Midbrain (tissue), 1 donor: ENCODE measurements at regions not wholly inside any gene's neighbourhood (a gene's known extent, or its start where the extent isn't known, plus 50 kb on each side); places are given as distances from the start of the nearest gene placed in this dataset.
"Not testable (repeated sequence)": the region's sequence is repeated elsewhere in the genome, so short reads cannot be mapped to it uniquely, and the experiment has no call there.

Experiments used
- DNase-seq: peaks from one replicate; lab custom pipeline; 2025; lab: John Stamatoyannopoulos, UW

DNA sequence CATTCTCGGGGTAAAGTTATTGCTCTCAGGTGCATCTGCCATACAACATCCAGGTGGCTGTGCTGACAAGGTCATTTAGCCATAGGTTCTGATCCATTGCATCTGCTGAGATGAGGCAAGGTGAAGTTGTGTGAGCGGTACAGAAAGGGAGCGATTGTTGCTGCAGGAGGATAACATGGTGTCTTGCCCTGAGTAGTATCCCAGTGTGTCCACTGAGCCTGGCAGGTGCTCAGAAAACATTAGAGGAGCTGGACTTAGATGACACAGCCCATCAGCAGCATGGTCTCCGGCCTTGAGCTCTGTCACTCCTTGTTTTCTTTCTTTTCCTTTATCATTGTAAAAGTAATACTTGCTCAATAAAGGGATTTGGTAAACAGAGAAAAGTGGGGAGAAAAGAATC is 161.1 kb upstream of the ATP10A start:
- DNase-seq: no peak

DNA sequence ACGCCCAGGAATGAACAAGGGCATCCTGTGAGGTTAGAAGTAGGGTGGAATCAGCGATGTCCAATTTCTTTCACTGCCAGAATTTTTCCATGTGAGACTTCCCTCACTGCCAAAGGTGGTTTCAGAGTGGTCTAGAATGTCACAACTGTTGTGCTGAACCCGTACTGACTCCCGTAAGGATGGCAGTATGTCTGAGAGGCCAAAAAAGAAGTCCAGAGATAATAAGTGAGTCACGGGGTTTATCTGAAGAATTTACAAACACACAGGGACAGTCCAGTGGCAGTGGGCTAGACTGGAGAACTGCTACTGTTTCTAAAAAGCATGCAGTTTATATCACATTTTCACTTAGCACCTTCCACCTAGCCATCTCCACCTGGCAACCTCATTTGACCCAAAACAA is 160.6 kb upstream of the ATP10A start:
- no peak for DNase-seq

DNA sequence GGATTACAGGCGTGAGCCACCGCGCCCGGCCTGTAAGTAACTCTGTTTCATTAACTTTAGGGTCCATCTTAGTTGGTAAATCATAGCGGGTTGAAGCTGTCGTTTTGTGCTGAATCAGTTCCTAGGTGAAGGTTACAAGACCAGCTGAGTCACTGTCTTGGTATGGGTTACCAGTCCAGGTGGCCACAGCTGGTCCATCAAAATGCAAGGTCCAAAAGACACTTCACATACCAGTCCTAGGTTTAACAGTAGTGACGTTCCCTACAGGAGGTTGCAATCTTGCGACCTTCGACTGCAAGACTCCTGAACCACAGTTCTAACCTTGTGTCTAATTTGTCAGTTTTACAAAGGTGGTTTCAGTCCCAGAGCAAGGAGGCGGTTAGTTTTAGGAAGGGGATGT is 160.1 kb upstream of the ATP10A start:
- no peak for DNase-seq

DNA sequence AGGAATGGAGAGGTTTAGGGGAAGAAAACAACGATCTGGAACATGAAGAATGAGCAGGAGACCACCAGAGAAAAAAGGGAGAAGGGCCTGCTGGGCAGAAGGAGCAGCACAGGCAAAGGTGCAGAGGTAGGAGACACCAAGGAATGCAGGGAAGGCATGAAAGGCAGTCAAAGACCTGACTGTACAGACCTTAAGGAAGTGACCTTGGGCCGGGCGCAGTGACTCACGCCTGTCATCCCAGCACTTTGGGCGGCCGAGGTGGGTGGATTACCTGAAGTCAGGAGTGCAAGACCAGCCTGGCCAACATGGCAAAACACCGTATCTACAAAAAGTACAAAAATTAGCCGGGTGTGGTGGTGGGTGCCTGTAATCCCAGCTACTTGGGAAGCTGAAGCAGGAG is 157.7 kb upstream of the ATP10A start:
- no peak for DNase-seq

DNA sequence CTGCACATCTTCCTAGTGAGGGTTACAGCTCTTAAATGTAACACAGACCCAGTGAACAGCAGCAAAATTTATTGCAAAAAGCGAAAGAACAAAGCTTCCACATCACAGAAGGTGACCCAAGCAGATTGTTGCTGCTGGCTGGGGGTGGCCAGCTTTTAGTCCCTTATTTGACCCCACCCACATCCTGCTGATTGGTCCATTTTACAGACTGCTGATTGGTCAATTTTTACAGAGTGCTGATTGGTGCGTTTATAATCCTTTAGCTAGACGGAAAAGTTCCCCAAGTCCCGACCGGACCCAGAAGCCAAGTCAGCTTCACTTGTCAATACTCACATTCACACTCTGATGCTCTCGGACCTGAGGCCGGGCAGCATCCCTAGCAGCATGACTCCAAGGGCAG is 154.5 kb upstream of the ATP10A start:
- DNase-seq: no peak

DNA sequence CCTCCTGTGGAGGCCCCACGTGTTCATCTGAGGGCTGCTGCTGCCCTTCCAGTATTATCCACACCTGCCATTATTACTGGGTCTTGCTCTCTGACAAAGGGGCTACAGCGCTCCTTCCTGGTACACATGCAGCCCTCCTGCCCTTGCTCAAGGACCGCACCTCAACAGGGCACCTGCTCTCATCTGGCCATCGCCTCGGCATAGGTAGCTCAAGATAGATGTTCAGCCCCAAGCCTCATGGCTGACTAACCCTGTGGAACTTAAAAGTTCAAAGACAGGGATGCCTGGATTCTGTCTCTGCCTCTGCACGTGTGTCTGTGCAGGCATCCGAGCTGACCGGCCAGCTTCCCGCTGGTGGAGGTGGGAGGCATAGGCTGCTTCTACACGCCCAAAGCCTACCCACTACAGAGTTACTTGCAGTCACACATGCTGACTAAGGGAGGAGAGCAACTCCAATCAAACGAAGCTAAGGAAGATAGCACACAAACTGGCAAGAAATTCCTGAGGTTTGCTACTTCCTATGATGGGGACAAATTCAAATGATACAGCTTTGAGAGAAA is 152.5 kb upstream of the ATP10A start:
- no peak for DNase-seq

DNA sequence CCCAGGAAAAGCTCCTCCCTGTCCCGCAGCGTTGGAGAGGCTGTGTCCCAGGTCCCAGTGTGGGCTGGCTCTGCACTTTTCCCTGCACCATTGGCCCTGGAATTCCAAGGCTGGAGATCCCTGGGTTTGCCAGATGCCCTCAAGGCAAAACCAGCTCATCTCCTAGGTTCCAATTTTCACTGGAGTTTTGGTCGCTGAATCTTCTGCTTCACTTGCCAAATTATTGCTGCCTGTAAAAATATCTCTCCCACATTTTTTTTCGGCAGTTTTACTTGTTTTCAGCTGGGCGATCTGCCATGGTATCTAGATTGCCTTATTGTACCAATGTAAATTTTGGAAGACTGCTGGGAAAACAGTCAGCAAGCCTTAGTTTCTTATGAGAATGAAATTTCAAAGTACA is 150.9 kb upstream of the ATP10A start:
- no peak for DNase-seq

DNA sequence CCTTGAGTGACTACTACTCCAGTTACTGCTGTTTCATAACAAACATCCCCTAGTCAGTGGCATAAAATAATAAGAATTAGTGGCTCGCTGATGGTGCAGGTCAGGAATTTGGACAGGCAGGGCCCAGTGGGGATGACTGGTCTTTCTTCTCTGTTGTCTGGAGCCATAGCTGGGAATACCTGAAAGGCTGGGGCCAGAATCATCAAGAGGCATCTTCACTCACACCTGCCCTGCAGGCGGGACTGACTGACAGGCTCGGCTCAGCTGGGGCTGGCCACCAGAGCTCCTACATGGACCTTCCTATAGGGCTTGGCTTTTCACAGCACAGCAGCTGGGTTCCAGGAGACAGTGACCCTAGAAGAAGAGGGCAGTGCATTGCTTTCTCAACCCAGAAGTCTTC is 148.8 kb upstream of the ATP10A start:
- no peak for DNase-seq

DNA sequence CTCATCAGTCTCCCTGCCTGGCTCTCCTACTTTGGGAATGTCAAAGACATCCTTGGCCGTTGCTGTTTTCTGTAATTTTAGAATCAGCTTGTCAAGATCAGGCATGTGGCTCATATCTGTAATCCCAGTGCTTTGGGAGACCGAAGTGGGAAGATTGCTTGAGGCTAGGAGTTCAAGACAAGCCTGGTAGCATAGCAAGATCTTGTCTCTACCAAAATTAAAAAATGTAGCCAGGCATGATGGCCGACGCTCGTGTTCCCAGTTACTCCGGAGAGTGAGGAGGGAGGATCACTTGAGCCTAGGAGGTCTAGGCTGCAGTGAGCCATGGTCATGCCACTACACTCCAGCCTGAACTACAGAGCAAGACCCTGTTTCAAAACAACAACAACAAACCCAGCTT is 144.0 kb upstream of the ATP10A start:
- DNase-seq: no peak

DNA sequence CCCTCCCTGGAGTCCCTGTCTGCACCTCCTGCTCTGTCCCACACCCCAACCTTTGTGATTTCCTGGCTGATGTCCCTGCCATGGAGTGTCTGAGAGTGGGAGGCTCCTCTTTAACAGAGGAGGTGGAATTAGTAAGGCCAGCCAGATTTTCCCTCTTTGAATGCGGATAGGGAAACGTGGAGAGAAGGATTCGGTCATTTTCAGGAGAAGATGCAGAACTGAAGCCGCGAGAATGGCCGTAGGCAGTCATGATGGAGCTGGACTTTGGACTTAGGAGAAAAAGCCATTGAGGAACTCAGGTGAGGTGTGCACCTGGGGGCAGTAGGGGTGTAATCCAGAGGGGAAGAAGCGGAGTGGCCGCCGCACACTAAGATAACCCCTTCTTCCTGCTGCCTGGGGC is 138.1 kb upstream of the ATP10A start:
- DNase-seq: no peak

DNA sequence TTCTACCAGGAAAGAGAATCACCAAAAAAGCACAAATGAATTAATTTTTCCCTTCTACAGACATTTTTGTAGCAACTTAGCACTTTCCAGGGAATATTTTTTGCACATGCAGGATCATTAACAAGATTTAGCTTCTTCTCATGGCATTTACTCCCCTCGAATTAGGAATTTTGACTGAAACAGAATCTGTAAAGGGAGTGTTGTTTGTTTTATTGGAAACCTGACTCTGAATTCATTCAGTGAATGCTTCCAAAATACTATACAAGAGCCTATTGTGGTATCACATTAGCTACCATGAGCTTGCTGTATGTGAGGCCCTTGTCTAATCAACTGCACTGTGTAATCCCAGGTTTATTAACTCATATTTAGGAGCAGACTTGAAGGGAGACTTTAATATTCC is 130.4 kb upstream of the ATP10A start:
- no peak for DNase-seq

DNA sequence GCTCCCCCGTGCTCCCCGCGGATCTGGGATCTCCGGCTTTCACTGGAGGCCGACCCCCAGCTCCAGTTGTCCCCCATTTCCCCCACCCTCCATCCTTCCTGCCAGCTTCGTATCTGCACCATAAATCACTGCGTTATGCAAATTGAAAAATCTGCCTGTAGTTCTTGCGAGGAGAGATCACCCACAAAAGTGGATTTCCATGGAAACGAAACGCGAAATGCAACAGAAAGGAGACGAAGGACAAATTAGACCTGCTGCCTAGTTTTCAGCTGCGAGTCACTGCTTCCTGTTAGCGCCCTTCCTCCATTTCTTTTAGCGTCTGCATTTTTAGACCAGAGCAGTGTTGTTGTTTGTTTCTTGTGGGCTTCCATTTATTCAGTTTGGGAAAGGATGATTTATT is 127.1 kb upstream of the ATP10A start:
- no peak for DNase-seq

DNA sequence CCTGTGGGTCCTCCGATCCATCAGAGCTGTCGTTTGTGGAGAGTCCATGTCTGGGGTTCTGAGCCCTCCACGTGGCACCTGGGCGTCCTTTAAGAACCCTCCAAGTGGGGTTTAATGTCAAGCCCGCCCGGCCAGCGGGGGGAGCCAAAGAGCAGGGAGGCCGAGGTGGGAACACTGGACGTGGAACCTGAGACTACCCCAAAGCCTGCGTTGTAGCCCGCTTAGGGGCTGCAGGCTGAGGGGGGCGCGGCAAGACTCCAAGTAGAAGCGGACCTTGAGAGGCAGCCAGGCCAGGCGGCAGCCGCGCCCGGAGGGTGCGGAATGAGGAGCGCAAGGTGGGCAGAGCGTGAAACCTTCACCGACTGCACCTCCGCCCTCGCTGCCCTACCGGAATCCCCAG is 126.2 kb upstream of the ATP10A start:
- DNase-seq: no peak

DNA sequence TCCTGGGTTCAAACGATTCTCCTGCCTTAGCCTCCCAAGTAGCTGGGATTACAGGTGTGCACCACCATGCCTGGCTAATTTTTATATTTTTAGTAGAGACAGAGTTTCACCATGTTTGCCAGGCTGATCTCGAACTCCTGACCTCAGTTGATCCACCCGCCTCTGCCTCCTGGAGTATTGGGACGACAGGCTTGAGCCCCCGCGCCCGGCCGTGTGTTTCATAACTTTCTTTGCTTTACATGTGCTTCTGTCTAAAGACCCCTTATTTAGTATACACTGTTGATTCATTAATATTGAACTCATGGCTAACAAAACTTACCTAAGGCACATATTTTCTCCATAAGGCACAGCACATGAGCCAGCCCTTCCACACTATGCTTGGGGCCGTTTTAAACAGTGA is 125.6 kb upstream of the ATP10A start:
- DNase-seq: not testable (repeated sequence)

DNA sequence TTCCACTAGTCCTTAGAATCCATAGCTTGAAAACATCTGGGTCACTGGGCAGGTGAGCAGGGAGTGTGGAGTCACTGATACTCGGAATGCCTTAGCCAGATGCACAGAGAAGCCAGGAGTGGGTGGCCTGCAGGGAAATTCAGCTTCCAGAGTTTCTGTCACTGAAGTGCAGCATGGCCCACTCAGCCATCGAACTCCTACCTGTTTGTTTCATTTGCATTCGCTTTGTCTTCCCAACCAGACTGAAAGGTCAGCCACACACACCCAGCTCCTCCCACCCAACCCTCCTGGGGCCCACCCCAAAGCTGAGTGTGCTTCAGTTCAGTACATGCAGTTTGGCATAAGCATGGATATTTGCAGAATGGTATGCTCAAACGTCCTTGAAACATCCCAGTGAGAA is 124.5 kb upstream of the ATP10A start:
- DNase-seq: no peak

DNA sequence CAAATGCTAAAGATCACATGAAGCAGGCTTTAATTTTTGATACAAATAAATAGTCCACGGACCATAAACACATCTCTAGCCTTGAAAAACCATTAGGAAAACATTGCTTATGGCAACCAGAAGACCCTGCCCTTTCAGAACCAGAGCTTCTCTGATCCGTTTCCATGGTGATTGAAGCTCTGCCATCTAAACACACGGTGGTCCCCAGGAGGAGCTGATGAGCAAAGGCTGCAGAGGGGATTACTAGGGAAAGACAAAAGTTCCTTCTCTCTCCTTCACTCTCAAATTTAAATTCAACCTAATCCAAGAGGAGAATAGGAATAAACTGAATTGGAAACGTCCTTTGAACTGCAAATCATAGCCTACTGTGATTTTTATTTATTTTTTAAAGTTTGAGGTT is 122.0 kb upstream of the ATP10A start:
- DNase-seq: no peak

DNA sequence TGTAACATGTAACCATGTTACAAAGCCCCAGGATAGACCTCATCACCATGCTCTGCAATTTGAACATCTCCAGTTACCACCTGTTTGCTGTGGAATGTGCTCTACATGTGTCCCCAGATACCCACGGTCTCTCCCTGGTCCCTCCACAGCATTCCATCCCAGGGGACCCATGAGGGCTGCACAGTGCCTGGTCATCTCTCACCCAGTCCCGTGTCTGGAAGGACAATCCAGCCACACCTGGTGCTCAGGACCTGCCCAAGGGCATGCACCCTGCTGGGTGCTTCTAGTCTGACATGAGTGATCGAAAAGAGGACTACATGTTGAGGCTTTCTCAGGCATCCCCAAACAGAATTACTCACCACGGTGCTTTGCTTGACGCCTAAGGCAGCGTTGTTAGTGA is 119.6 kb upstream of the ATP10A start:
- no peak for DNase-seq

DNA sequence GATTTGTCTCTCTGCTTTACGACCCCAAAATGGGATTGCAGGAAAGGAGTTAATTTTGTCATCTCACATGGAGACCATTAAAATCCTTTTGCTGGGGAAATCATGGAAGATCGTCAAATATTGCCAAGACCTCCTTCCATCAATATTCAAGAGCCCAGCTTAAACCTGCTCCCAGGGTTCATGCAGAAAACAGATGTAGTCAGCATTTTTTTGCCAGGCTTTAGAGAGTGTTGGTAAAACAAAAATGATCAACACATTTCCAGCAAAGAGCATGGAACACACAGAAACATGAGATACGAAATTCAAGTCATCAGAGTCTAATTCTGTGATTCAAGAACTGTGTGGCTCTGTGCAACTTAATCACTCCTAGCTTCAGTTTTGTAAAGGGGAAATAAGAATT is 118.0 kb upstream of the ATP10A start:
- no peak for DNase-seq

DNA sequence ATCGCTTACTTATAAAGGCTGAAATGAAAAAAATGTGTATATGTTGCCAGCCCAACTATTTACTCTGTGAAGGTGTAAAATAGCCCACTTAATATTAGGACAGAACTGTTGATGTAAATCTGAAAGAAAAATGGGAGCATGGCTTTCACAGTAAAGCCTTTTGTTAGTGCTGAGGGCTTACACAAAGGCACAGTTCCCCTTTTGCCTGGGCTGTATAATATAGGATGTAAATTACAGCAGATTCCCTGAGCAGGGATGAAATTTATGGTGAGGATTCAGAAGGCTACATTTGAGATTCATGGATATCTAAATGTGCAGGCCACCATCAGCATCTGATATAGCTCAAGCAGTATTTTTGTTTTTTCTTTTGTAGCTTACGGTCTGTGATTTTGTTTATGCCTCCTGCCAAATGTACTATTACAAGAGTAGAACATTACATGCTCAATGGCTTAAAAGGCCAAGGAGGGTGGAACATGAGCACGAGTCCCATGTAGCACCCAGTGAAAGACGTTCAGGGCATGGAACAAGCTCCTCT is 109.1 kb upstream of the ATP10A start:
- no peak for DNase-seq

DNA sequence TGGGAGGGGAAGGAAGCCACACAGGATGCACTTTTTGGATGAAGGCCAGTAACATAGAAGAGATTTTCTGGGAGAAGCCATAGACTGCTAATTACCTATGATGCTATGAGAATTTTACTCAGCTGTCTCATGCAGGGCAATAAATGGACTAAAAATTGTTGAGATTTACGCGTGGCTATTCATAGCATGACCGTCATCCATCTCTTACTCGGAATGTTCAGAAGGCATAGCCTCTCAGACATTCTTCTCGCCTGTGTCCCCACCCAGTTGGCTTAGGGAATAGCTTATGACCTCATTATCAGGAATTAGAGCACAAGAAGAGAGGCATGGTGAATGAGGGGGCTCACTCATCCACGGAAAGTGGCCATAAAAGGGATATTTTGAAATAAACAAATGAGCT is 107.9 kb upstream of the ATP10A start:
- DNase-seq: no peak

DNA sequence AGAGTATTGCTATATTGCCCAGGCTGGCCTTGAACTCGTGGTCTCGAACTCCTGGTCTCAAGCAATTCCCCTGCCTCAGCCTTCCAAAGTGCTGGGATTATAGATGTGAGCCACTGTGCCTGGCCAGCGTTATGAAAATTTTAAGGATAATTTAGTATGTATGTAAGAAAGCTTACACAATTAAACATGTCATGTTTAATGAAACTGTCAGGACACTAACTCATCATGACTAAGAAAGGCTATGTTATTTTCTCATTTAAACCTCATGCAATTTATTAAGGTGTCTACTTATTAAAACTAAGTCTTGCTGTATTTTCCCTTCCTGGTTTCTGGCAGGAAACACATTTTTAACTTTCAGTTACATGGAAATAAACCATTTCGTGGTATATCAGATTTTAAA is 106.8 kb upstream of the ATP10A start:
- no peak for DNase-seq

DNA sequence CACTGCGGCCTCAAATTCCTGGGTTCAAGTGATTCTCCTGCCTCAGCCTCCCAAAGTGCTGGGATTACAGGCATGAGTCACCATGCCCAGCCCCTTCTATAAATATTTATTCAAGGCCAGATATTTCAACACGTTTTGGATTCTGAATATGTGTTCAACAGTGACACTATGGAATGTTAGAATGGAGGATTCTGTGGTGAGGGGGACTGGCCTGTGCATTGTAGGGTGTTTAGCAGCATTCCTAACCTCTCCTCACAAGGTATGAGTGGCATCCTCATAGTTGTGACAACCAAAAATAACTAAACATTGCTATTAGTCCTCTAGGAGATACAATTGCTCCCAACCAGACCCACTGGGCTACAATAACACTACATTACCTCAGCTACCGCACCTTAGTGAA is 104.0 kb upstream of the ATP10A start:
- no peak for DNase-seq

DNA sequence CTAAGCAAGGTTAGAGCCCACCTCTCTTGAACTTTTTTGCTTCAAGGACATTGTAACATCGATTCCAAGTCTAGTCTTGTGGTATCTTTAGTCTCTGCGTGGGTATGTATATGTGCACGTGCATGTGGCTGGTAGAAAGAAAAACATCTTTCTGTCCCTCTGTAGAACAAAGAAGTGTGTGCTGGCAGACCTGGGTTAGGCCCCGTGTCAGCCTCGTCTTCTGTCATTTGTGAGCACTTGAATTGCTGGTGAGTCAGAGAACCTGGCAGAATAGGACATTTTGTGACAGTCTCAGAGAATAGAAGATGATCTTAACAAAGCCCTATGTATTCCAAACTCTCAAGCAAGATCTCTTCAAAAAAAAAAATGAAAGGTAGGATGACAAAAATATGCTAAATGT is 102.2 kb upstream of the ATP10A start:
- DNase-seq: no peak

DNA sequence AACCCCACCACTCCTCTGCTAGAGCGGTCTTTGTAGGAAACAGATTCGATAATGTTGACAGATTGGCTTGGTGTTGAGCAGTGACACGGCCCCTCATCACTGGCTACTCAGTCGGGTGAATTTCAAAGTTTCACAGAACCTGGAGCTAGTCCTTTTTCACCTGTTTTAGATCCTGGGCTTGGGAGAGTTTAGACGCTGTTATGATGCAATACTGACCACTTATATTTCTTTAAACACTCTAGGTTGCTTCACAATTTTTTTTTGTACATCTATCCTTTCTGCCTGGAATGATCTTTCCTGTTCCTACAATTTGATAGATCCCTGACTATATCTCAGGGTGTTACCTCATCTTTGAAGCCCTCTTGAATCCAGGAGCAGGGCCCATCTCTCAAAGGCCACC is 97.1 kb upstream of the ATP10A start:
- no peak for DNase-seq

DNA sequence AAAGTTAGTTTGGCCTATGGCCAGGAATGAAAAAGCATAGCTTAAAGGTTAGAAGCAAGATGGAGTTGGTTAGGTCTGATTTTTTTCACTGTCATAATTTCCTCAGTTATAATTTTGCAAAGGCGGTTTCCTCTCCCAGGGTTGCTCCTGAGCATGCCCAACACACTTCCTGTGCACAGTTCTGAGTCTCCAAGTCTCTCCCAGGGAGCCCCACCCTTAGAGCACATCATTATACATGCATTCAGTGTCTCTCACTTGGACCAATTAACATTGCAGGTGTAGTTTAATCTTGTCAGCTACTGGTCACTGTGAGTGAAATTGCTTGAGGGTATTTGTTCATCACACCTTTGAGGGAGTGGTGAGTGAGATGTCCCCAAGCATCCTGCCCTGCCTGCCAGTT is 96.0 kb upstream of the ATP10A start:
- DNase-seq: no peak
